MCF 10A (cell line): ENCODE measurements at regions not wholly inside any gene's neighbourhood (a gene's known extent, or its start where the extent isn't known, plus 50 kb on each side); places are given as distances from the start of the nearest gene placed in this dataset.

Source experiments
- BruUV-seq: library from RNA; stranded (reverse); fragments of 400-500 nt; replicated peaks from 2 replicates; lab custom pipeline; 2021; lab: Mats Ljungman, UMichigan
- CTCF ChIA-PET: fragments of 300-600 bp; sonication (Branson Sonifier 250); formaldehyde crosslinking; extraction: SDS; loops from one replicate; lab custom pipeline; 2021; ENCODE audit warnings: antibody characterized with exemption, inconsistent platforms; lab: Yijun Ruan, JAX
- POLR2A ChIA-PET: fragments of 300-600, 350-650 bp; sonication (Branson Sonifier 250); formaldehyde crosslinking; extraction: SDS; loops from one replicate; lab custom pipeline; 2020; ENCODE audit warnings: antibody characterized with exemption, inconsistent platforms; lab: Yijun Ruan, JAX
- DNase-seq: peaks from one replicate; pipeline ENCODE4 v3.0.0-alpha.2; 2018; ENCODE audit not compliant: unreplicated experiment
- H3K27ac Mint-ChIP-seq: one replicate; pipeline ENCODE4 v1.8.0; 2022; ENCODE audit warnings: mild to moderate bottlenecking, low read depth, mixed read lengths; ENCODE audit not compliant: unreplicated experiment
- H3K27me3 Mint-ChIP-seq: one replicate; pipeline ENCODE4 v1.8.0; 2022; ENCODE audit warnings: mixed read lengths; ENCODE audit not compliant: insufficient read depth, unreplicated experiment
- H3K36me3 Mint-ChIP-seq: one replicate; pipeline ENCODE4 v1.8.0; 2022; ENCODE audit warnings: mild to moderate bottlenecking, moderate library complexity, mixed read lengths; ENCODE audit not compliant: insufficient read depth, unreplicated experiment
- H3K4me1 Mint-ChIP-seq: one replicate; pipeline ENCODE4 v1.8.0; 2022; ENCODE audit warnings: mixed read lengths; ENCODE audit not compliant: insufficient read depth, unreplicated experiment
- H3K4me3 Mint-ChIP-seq: one replicate; pipeline ENCODE4 v1.8.0; 2022; ENCODE audit warnings: mild to moderate bottlenecking, moderate library complexity, mixed read lengths; ENCODE audit not compliant: unreplicated experiment
- H3K9me3 Mint-ChIP-seq: one replicate; pipeline ENCODE4 v1.8.0; 2022; ENCODE audit warnings: mixed read lengths; ENCODE audit not compliant: unreplicated experiment
- intact Hi-C: fragments of 100-400 bp; cut with micrococcal nuclease; formaldehyde crosslinking; loops from 2 replicates; pipeline ENCODE4 v1.14.1; 2022
- TF ChIP-seq, protein P1 (sequence below): fragments of 200-600 bp; IDR thresholded peaks from one replicate; pipeline ENCODE4 v1.8.0; 2022; ENCODE audit warnings: antibody characterized with exemption, mild to moderate bottlenecking; ENCODE audit not compliant: unreplicated experiment

DNA sequence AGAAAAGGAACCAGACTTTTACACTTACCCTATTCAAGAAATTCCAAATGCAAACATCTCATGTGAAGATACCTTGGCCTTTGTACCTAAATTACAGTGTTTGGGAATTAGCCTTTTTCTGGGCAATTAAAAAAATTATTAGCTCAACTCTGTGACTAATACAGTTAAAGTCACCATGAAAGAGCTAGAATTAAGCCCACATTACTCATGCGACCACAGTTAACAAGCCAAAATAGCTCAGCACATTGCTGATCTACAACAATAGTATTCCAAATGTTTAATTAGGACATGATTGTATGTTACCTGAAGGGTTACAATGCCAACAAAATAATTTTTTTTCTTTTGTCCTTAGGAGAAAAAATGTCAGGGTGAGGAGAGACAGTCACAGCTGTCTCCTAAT lies 263.6 kb upstream of the GPC6 start:
- peaks cover 8% of the 10 kb centered on the region for H3K9me3 Mint-ChIP-seq
- TF ChIP-seq, protein P1, sequence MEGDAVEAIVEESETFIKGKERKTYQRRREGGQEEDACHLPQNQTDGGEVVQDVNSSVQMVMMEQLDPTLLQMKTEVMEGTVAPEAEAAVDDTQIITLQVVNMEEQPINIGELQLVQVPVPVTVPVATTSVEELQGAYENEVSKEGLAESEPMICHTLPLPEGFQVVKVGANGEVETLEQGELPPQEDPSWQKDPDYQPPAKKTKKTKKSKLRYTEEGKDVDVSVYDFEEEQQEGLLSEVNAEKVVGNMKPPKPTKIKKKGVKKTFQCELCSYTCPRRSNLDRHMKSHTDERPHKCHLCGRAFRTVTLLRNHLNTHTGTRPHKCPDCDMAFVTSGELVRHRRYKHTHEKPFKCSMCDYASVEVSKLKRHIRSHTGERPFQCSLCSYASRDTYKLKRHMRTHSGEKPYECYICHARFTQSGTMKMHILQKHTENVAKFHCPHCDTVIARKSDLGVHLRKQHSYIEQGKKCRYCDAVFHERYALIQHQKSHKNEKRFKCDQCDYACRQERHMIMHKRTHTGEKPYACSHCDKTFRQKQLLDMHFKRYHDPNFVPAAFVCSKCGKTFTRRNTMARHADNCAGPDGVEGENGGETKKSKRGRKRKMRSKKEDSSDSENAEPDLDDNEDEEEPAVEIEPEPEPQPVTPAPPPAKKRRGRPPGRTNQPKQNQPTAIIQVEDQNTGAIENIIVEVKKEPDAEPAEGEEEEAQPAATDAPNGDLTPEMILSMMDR: no peak
- ChIA-PET POLR2A (no interaction called here), CTCF (interaction anchor here (0.7 kb wide), 1 partner anchor 1155 kb away, joined by 3 read pairs; no protein-coding TSS in a partner anchor)
- H3K27ac Mint-ChIP-seq: no peak overlapping the region
- H3K4me3 Mint-ChIP-seq: no peak overlapping the region
- no TSS peak for BruUV-seq
- H3K4me1 Mint-ChIP-seq: no peaks in the 10 kb centered on the region
- intact Hi-C loops: loop anchor here (10.0 kb wide), 1 partner anchor 778 kb away; no protein-coding TSS in a partner anchor
- H3K36me3 Mint-ChIP-seq: no peaks in the 10 kb centered on the region
- DNase-seq: no peak
- no peaks in the 10 kb centered on the region for H3K27me3 Mint-ChIP-seq

DNA sequence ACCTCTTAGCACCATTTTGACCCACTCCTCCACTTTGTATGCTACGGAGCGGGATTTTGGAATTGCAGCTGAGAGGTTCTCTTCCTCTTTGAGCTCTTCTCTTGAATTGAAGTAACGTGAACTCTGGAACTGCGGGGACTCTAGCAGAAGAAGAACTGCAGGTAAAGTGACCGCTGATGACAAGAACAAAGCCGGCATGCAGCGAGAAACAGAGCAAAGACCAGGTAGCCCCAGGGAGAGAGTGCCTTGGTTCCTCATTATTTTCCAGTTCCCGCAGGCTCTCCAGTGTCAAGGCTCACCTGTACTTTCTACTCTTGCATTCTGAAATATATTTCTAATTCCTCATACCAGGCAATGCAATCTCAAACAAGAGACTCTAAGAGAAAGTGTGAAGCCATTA lies 260.3 kb upstream of the GPC6 start:
- TF ChIP-seq, protein P1: no peak
- no peak for DNase-seq
- ChIA-PET POLR2A (interaction anchor here (0.6 kb wide), 1 partner anchor 116 kb away, joined by 3 read pairs; no protein-coding TSS in a partner anchor), CTCF (interaction anchor here (0.6 to 3.5 kb wide), 11 partner anchors 8 to 1397 kb away, joined by 3 to 14 read pairs (median 5); no protein-coding TSS in a partner anchor)
- Mint-ChIP-seq H3K4me1 (no peaks in the 10 kb centered on the region), H3K9me3 (no peaks in the 10 kb centered on the region), H3K4me3 (no peak overlapping the region), H3K27me3 (no peaks in the 10 kb centered on the region), H3K36me3 (no peaks in the 10 kb centered on the region), H3K27ac (no peak overlapping the region)
- BruUV-seq: no TSS peak
- intact Hi-C loops: loop anchor here (10.0 kb wide), 1 partner anchor 782 kb away; no protein-coding TSS in a partner anchor

DNA sequence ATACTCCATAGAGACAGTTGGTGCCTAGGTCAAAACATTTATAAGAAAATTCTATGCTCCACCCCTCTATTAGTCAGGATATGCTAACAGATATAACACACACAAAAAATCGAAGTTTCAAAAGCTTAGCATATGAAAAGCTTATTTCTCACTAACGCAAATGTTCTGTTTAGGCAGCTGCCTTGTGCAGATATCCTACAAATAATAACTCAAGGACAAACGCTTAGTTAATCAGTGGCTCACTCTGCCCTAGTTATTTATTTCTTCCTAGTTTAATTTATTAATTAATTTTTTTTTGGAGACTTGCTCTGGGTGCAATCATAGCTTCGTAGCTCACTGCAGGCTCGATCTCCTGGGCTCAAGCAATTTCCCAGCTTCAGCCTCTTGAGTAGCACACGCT lies 259.7 kb upstream of the GPC6 start:
- no peak for DNase-seq
- Mint-ChIP-seq H3K27me3 (no peaks in the 10 kb centered on the region), H3K4me3 (no peak overlapping the region), H3K4me1 (no peaks in the 10 kb centered on the region), H3K27ac (no peak overlapping the region), H3K9me3 (no peaks in the 10 kb centered on the region), H3K36me3 (no peaks in the 10 kb centered on the region)
- CTCF ChIA-PET: interaction anchor here (0.7 to 3.5 kb wide), 18 partner anchors 8 to 1652 kb away, joined by 3 to 14 read pairs (median 4); partner anchors contain the start of gene GPC6
- TF ChIP-seq, protein P1: no peak
- intact Hi-C loops: loop anchor here (10.0 kb wide), 1 partner anchor 782 kb away; no protein-coding TSS in a partner anchor
- POLR2A ChIA-PET: interaction anchor here (0.6 kb wide), 1 partner anchor 117 kb away, joined by 3 read pairs; no protein-coding TSS in a partner anchor
- no TSS peak for BruUV-seq

DNA sequence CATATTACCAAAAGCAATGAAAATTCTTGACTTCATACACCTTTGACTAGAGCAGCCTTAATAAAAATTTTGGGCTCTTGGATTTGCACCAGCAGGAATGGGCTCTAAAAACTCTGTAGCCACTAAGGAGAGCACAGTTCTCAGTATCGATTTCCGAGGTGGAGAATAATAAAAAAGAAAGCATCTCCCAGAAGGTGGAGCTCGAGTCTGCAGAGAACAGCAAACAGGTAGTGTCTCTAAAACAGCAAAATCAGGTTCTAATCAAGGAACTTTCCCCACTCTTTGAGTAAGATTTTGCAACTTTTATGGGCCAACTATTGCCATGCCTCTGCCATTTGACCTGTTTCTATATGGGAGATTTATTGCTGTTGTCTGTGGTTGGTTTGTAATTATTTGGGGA lies 258.7 kb upstream of the GPC6 start:
- Mint-ChIP-seq H3K27ac (no peak overlapping the region), H3K9me3 (no peaks in the 10 kb centered on the region), H3K4me1 (no peaks in the 10 kb centered on the region), H3K27me3 (no peaks in the 10 kb centered on the region), H3K4me3 (no peak overlapping the region), H3K36me3 (no peaks in the 10 kb centered on the region)
- POLR2A ChIA-PET: interaction anchor here (1.1 to 1.3 kb wide), 2 partner anchors 259 to 260 kb away, joined by 3 to 4 read pairs; partner anchors contain the start of gene GPC6
- BruUV-seq: no TSS peak
- TF ChIP-seq, protein P1: peak; percentile 39
- CTCF ChIA-PET: interaction anchor here (0.6 to 3.5 kb wide), 26 partner anchors 14 to 1651 kb away, joined by 3 to 14 read pairs (median 3); no protein-coding TSS in a partner anchor
- DNase-seq: peak; percentile 53
- intact Hi-C loops: loop anchor here (1.0 to 10.0 kb wide), 4 partner anchors 258 to 1377 kb away; partner anchors contain the start of gene GPC6
